ENCODE measurements at regions not wholly inside any gene's neighbourhood (a gene's known extent, or its start where the extent isn't known, plus 50 kb on each side); places are given as distances from the start of the nearest gene placed in this dataset.

- Histone ChIP-seq H3K4me2 (ENCODE audit: low read depth, low read length) (no peak overlapping the region), H3K9ac (ENCODE audit: low read length) (no peak overlapping the region), H3K9me3 (replicated peaks; ENCODE audit: insufficient read depth, low read length) (no peaks in the 10 kb centered on the region), H3K4me1 (ENCODE audit: low read length) (no peaks in the 10 kb centered on the region), H3K27me3 (replicated peaks; ENCODE audit: insufficient read depth, low read length) (no peaks in the 10 kb centered on the region), H3K9me2 (replicated peaks; ENCODE audit: insufficient read depth, low read length) (no peaks in the 10 kb centered on the region), H3K79me2 (ENCODE audit: low read length) (no peaks in the 10 kb centered on the region), H3K36me3 (replicated peaks; ENCODE audit: insufficient read depth, low read length) (no peaks in the 10 kb centered on the region), H4K20me1 (ENCODE audit: insufficient read depth, low read length) (no peaks in the 10 kb centered on the region), H3K4me3 (ENCODE audit: low read length) (no peak overlapping the region), H3K27ac (ENCODE audit: low read length) (no peak overlapping the region), H3F3A (ENCODE audit: insufficient read depth, low read length) (no peaks in the 10 kb centered on the region), H2AFZ (ENCODE audit: low read length) (no peak overlapping the region)
- TF ChIP-seq CTCF (IDR thresholded peaks at IDR 0.05; ENCODE audit: low read length): no peak
- TF ChIP-seq EZH2phosphoT487 (IDR thresholded peaks at IDR 0.05; ENCODE audit: low read length): no peak
- no peak for TF ChIP-seq EZH2 (optimal IDR thresholded peaks at IDR 0.05; ENCODE audit: low read depth, low read length)
- DNase-seq: no peak
Measured at GRCh38 chr3:87900061-87900460, 158.7 kb downstream of the CGGBP1 start.

- Histone ChIP-seq H3K27me3 (replicated peaks; ENCODE audit: insufficient read depth, low read length) (no peaks in the 10 kb centered on the region), H3K9me2 (replicated peaks; ENCODE audit: insufficient read depth, low read length) (no peaks in the 10 kb centered on the region), H3K36me3 (replicated peaks; ENCODE audit: insufficient read depth, low read length) (no peaks in the 10 kb centered on the region), H3F3A (ENCODE audit: insufficient read depth, low read length) (no peaks in the 10 kb centered on the region), H3K4me3 (ENCODE audit: low read length) (no peak overlapping the region), H4K20me1 (ENCODE audit: insufficient read depth, low read length) (no peaks in the 10 kb centered on the region), H3K9ac (ENCODE audit: low read length) (no peak overlapping the region), H3K27ac (ENCODE audit: low read length) (no peak overlapping the region), H3K79me2 (ENCODE audit: low read length) (no peaks in the 10 kb centered on the region), H3K4me1 (ENCODE audit: low read length) (no peaks in the 10 kb centered on the region), H3K4me2 (ENCODE audit: low read depth, low read length) (no peak overlapping the region), H2AFZ (ENCODE audit: low read length) (no peak overlapping the region), H3K9me3 (replicated peaks; ENCODE audit: insufficient read depth, low read length) (no peaks in the 10 kb centered on the region)
- DNase-seq: no peak
- TF ChIP-seq EZH2 (optimal IDR thresholded peaks at IDR 0.05; ENCODE audit: low read depth, low read length) (no peak), EZH2phosphoT487 (IDR thresholded peaks at IDR 0.05; ENCODE audit: low read length) (no peak), CTCF (IDR thresholded peaks at IDR 0.05; ENCODE audit: low read length) (no peak)
Measured at GRCh38 chr3:87898971-87899370, 159.8 kb downstream of the CGGBP1 start.

DNA sequence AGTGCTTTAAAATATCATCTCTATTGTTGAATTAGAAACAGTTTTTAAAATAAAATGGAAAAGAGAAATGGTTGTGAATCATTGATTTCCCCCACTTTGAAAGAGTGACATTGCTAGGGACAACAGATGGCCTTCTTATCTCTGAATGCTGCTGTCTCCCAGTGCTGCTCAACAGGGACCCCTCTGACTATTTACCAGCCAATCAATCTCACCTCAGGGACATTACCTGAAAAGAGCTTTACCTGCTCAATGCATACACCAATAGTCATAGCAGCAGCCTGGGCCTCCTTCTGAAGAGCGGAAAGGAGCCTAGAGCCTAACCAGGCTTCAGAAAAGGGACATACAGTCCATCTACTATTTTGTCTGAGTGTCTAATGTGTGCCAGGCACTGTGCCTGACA lies 162.8 kb downstream of the CGGBP1 start:
- no peak overlapping the region for H3K4me3 ChIP-seq (ENCODE audit: low read length)
- TF ChIP-seq EZH2phosphoT487 (IDR thresholded peaks at IDR 0.05; ENCODE audit: low read length): no peak
- TF ChIP-seq EZH2 (optimal IDR thresholded peaks at IDR 0.05; ENCODE audit: low read depth, low read length): no peak
- H3K9me3 ChIP-seq (replicated peaks; ENCODE audit: insufficient read depth, low read length): no peaks in the 10 kb centered on the region
- H3K9me2 ChIP-seq (replicated peaks; ENCODE audit: insufficient read depth, low read length): no peaks in the 10 kb centered on the region
- H4K20me1 ChIP-seq (ENCODE audit: insufficient read depth, low read length): no peaks in the 10 kb centered on the region
- H3K36me3 ChIP-seq (replicated peaks; ENCODE audit: insufficient read depth, low read length): no peaks in the 10 kb centered on the region
- H3K9ac ChIP-seq (ENCODE audit: low read length): no peak overlapping the region
- no peaks in the 10 kb centered on the region for H3K27me3 ChIP-seq (replicated peaks; ENCODE audit: insufficient read depth, low read length)
- no peaks in the 10 kb centered on the region for H3F3A ChIP-seq (ENCODE audit: insufficient read depth, low read length)
- no peak overlapping the region for H2AFZ ChIP-seq (ENCODE audit: low read length)
- no peak overlapping the region for H3K4me2 ChIP-seq (ENCODE audit: low read depth, low read length)
- no peak for DNase-seq
- no peaks in the 10 kb centered on the region for H3K4me1 ChIP-seq (ENCODE audit: low read length)
- no peak overlapping the region for H3K27ac ChIP-seq (ENCODE audit: low read length)
- no peaks in the 10 kb centered on the region for H3K79me2 ChIP-seq (ENCODE audit: low read length)

- Histone ChIP-seq H3K9me3 (replicated peaks; ENCODE audit: insufficient read depth, low read length) (no peaks in the 10 kb centered on the region), H3F3A (ENCODE audit: insufficient read depth, low read length) (no peaks in the 10 kb centered on the region), H3K4me1 (ENCODE audit: low read length) (no peaks in the 10 kb centered on the region), H3K4me3 (ENCODE audit: low read length) (no peak overlapping the region), H3K27ac (ENCODE audit: low read length) (no peak overlapping the region), H3K36me3 (replicated peaks; ENCODE audit: insufficient read depth, low read length) (no peaks in the 10 kb centered on the region), H2AFZ (ENCODE audit: low read length) (no peak overlapping the region), H3K9ac (ENCODE audit: low read length) (no peak overlapping the region), H3K27me3 (replicated peaks; ENCODE audit: insufficient read depth, low read length) (no peaks in the 10 kb centered on the region), H3K9me2 (replicated peaks; ENCODE audit: insufficient read depth, low read length) (no peaks in the 10 kb centered on the region), H3K79me2 (ENCODE audit: low read length) (no peaks in the 10 kb centered on the region), H3K4me2 (ENCODE audit: low read depth, low read length) (no peak overlapping the region), H4K20me1 (ENCODE audit: insufficient read depth, low read length) (no peaks in the 10 kb centered on the region)
- DNase-seq: no peak
- no peak for TF ChIP-seq EZH2phosphoT487 (IDR thresholded peaks at IDR 0.05; ENCODE audit: low read length)
- TF ChIP-seq CTCF (IDR thresholded peaks at IDR 0.05; ENCODE audit: low read length): no peak
- TF ChIP-seq EZH2 (optimal IDR thresholded peaks at IDR 0.05; ENCODE audit: low read depth, low read length): no peak
Measured at GRCh38 chr3:87873136-87873535, 185.7 kb downstream of the CGGBP1 start.
